Body of pancreas (tissue), 4 donors: ENCODE measurements at regions not wholly inside any gene's neighbourhood (a gene's known extent, or its start where the extent isn't known, plus 50 kb on each side); places are given as distances from the start of the nearest gene placed in this dataset.

Experiments used
- ATAC-seq: fragments of 150-250 bp; one replicate; pipeline ENCODE4 v1.9.1; 2016
- DNase-seq, 4 donors: peaks; one replicate each; pipeline ENCODE4 v3.0.0-alpha.2; 2019
- H3K27ac ChIP-seq, 4 donors: fragments of 200-600 bp; sonication (generic); 1 replicate in 3 of 4; 2 replicates in 1 of 4; pipeline versions ENCODE4 v1.5.1 to v1.6.1; 2016 to 2019; ENCODE audit warnings: mild to moderate bottlenecking in 1 of 4, mixed read lengths in 1 of 4, moderate library complexity in 1 of 4
- H3K27me3 ChIP-seq, 2 donors: fragments of 200-600 bp; sonication (generic); one replicate each; pipeline ENCODE4 v1.6.0; 2016; ENCODE audit warnings: mild to moderate bottlenecking in 1 of 2
- H3K36me3 ChIP-seq, 2 donors: fragments of 200-600 bp; sonication (generic); replicated peaks in 1 of 2; 2 replicates each; pipeline ENCODE4 v1.5.1; 2016; ENCODE audit warnings: low read depth in 2 of 2; ENCODE audit not compliant: insufficient read depth in 1 of 2
- H3K4me1 ChIP-seq: fragments of 200-600 bp; sonication (generic); one replicate; pipeline ENCODE4 v1.6.0; 2016
- H3K4me3 ChIP-seq, 2 donors: fragments of 200-600 bp; sonication (generic); 1 replicate in 1 of 2; 2 replicates in 1 of 2; pipeline ENCODE4 v1.5.1; 2016 to 2019
- H3K9me3 ChIP-seq, 3 donors: fragments of 200-600 bp; sonication (generic); 1 replicate in 2 of 3; 2 replicates in 1 of 3; pipeline ENCODE4 v1.5.1; 2016
- POLR2A ChIP-seq, 3 donors: fragments of 450-650 bp; IDR thresholded peaks; one replicate each; pipeline ENCODE4 v1.6.1; 2016; ENCODE audit warnings: antibody characterized with exemption in 3 of 3, mild to moderate bottlenecking in 2 of 3
- WGBS, 2 donors: methylation state at CpG; one replicate each; pipeline ENCODE4 v1.1.5; 2017; 5-methylcytosine and 5-hydroxymethylcytosine counted together
- intact Hi-C: fragments of 100-400 bp; cut with DNase I; formaldehyde crosslinking; loops from one replicate; pipeline ENCODE4 v1.15.1; 2023
- TF ChIP-seq, protein P1 (sequence below), 7 experiments: fragments of 450-650 bp in 4 of 7; fragments of 200-600 bp in 3 of 7; sonication (generic) in 3 of 7; IDR thresholded peaks; one replicate each; pipeline ENCODE4 v1.5.1; 2016 to 2019; ENCODE audit warnings: antibody characterized with exemption in 7 of 7

DNA sequence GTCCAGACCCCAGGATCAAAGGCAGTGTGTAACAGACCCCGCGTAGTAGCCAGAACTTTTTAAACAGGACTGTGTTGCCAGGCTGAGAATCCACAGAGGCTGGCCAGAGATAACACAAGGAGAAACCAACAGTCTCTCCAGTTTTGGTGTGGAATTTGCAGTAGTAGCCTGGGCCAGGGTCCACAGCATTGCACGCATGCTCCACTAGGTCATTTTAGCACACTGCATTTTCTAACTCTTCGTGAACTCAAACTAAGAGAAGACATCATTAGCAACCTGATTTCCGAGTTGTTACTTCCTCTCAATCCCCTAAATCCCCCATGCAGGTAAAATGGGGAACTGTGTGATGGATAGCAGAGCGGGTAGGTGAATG is 119.6 kb downstream of the BOD1 start:
- intact Hi-C loops = no loop called here
- H3K36me3 ChIP-seq = no peaks in the 10 kb centered on the region
- DNase-seq (no peak), ATAC-seq (no peak)
- TF ChIP-seq, protein P1, sequence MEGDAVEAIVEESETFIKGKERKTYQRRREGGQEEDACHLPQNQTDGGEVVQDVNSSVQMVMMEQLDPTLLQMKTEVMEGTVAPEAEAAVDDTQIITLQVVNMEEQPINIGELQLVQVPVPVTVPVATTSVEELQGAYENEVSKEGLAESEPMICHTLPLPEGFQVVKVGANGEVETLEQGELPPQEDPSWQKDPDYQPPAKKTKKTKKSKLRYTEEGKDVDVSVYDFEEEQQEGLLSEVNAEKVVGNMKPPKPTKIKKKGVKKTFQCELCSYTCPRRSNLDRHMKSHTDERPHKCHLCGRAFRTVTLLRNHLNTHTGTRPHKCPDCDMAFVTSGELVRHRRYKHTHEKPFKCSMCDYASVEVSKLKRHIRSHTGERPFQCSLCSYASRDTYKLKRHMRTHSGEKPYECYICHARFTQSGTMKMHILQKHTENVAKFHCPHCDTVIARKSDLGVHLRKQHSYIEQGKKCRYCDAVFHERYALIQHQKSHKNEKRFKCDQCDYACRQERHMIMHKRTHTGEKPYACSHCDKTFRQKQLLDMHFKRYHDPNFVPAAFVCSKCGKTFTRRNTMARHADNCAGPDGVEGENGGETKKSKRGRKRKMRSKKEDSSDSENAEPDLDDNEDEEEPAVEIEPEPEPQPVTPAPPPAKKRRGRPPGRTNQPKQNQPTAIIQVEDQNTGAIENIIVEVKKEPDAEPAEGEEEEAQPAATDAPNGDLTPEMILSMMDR (IDR thresholded peaks at IDR 0.05) = no peak
- TF ChIP-seq POLR2A (IDR thresholded peaks at IDR 0.05) = no peak
- 81 to 92% methylated on average over 6 of the region's 6 CpGs for WGBS, 2 donors
- no peaks in the 10 kb centered on the region for H3K27me3 ChIP-seq
- no peak overlapping the region for H3K4me3 ChIP-seq
- no peaks in the 10 kb centered on the region for H3K9me3 ChIP-seq
- peak overlapping the region; percentile 73 to 86 (median 80) for H3K27ac ChIP-seq
- H3K4me1 ChIP-seq = peaks cover 75% of the 10 kb centered on the region

- no peaks in the 10 kb centered on the region for H3K9me3 ChIP-seq
- TF ChIP-seq, protein P1 (IDR thresholded peaks at IDR 0.05) = peak in 1 of 7 experiments; percentile 9
- no peak for TF ChIP-seq POLR2A (IDR thresholded peaks at IDR 0.05)
- peak; percentile 68 to 76 (median 74) for DNase-seq
- no peaks in the 10 kb centered on the region for H3K27me3 ChIP-seq
- peak overlapping the region; percentile 52 to 86 (median 80) for H3K27ac ChIP-seq
- WGBS, 2 donors = 39 to 57% methylated on average over 9 of the region's 9 CpGs
- no peak overlapping the region for H3K4me3 ChIP-seq
- ATAC-seq = peak; percentile 53
- intact Hi-C loops = no loop called here
- H3K36me3 ChIP-seq = no peaks in the 10 kb centered on the region
- H3K4me1 ChIP-seq = peaks cover 70% of the 10 kb centered on the region
These were observed 120.1 kb downstream of the BOD1 start for GRCh38 chr5:173496129-173496882.

DNA sequence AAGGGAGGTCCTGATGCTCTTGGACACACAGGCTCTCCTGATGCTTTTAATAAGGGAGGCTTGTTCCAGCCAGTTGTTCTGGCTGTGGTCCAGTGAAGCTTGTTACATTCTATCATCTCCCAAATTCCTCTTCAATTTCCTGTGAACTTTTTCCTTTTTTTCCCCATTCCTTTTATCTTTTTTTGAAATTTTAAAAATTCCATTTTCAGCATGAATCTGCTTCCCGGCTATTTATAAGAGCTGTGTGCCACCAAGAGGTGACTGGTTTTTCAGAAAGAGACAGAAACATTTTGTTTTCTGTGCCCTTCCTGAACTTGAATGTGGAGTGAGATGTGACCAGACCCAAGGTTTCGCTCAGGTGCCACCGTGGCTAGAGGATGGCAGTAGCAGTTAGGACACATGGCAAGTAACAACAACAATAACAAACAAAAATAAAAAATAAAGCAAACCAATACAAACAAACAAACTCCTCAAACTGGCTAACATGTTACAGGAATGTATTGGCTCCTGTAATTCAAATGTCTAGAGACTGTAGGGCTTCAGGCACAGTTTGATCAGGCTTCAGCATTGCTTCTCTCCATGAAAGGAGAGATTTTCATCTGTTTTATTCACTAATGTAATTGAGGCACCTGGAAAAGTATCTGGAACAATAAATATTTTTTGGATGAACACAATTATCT is 121.1 kb downstream of the BOD1 start:
- Histone ChIP-seq H3K27me3 (no peaks in the 10 kb centered on the region), H3K4me3 (no peak overlapping the region), H3K4me1 (peaks cover 65% of the 10 kb centered on the region), H3K9me3 (no peaks in the 10 kb centered on the region), H3K36me3 (no peaks in the 10 kb centered on the region), H3K27ac (peak overlapping the region; percentile 52 to 86 (median 80))
- intact Hi-C loops = no loop called here
- TF ChIP-seq, protein P1 (IDR thresholded peaks at IDR 0.05) = no peak
- TF ChIP-seq POLR2A (IDR thresholded peaks at IDR 0.05) = no peak
- WGBS, 2 donors = 92% methylated on average over 3 of the region's 3 CpGs
- no peak for ATAC-seq
- peak in 1 of 4 donors; percentile 27 for DNase-seq

DNA sequence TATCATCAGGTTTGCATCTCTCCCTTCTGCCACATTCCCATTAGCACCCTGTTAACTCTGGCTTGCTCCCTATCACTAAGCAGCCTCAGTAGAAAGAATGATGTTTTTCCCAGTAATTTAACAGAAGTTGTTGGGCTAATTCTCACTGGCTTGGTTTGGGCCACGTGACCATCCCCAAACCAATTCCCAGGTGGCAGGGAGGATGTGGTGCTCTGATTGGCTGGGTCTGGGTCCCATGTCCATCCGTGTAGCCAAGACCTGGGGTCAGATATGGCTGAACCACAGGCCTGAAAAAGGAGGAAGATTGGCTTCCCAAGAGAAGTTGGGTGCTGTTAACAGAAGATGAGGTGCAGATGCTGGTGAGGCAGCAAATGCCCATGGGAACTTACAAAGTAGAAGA is 122.0 kb downstream of the BOD1 start:
- H3K27me3 ChIP-seq = no peaks in the 10 kb centered on the region
- intact Hi-C loops = no loop called here
- ATAC-seq = no peak
- peaks cover 56% of the 10 kb centered on the region for H3K4me1 ChIP-seq
- 72 to 80% methylated on average over 2 of the region's 2 CpGs for WGBS, 2 donors
- no peak overlapping the region for H3K4me3 ChIP-seq
- no peaks in the 10 kb centered on the region for H3K36me3 ChIP-seq
- TF ChIP-seq, protein P1 (IDR thresholded peaks at IDR 0.05) = no peak
- no peak for TF ChIP-seq POLR2A (IDR thresholded peaks at IDR 0.05)
- no peak for DNase-seq
- no peaks in the 10 kb centered on the region for H3K9me3 ChIP-seq
- H3K27ac ChIP-seq = no peak overlapping the region
